ENCODE measurements at regions not wholly inside any gene's neighbourhood (a gene's known extent, or its start where the extent isn't known, plus 50 kb on each side); places are given as distances from the start of the nearest gene placed in this dataset.
"Not testable (repeated sequence)": the region's sequence is repeated elsewhere in the genome, so short reads cannot be mapped to it uniquely, and the experiment has no call there.

DNA sequence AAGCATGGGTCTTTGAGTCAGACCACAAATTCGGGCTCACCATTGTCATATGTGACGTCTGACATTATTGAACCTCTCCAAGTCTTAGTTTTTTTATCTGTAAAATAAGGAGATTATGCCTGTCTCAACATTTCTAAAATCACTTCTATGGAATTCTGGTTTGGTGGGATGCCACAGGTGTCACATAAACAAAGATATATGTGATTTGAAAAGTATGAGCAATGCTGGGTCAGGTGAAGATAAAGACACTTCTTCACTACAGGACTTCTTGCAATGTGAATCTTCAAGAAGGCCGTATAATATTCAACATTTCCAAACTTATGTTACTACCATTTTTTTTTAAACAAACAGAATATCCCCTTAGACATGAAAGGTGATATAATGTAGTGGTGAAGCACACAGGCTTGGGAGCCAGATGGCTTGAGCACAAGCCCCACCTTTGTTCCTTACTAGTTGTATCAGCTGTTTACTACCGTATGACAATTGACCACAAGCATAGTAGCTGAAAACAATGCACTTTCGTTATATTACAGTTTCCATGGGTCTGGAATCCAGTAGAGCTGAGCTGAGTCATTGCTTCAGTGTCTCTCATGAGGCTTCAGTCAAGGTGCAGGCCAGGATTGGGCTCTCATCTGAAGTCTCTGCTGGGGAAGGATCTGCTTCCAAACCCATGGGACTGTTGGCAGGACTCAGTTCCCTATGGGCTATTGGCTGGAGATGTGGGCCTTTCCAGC is 87.7 kb downstream of the UTP18 start:
- no peak for DNase-seq

DNA sequence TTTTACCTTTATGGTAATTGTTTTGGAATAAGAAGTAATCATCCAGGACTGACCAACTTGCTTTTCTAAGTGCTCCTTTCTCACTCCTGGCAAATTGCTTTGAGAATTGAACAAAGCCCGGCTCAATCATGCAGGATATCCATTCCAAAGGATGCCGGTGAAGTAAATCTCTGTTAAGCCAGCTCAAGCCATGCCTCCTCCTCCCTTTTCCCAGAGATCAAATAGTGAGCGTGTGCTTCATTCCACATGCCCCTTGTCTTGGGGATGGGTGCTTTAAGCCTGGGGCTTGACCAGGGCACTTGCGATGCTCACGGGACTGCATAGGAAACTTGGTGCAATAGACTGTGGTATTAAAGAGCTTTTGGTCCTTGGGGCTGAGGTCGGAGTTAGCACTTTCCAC is 90.7 kb downstream of the UTP18 start:
- DNase-seq, result no peak

DNA sequence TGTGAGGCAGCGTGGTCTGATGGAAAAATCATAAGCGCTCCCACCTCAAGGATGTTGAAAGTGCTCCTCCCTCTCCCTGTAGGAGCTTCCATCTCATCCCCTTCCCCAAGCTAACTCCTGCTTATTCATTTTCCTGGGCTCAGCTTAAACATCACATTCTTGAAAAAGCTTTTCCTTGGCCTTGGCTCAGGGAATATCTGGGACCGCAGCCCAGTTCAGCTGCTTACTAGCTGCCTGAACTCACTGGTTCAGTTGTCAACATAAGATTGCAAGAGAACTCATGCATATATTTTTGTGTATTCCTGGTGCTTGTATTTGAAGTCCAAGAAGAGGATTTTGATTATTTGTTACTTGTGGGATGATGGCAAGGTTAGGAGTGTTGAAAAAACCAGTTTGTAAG is 91.5 kb downstream of the UTP18 start:
- DNase-seq, result peak; percentile 93

DNA sequence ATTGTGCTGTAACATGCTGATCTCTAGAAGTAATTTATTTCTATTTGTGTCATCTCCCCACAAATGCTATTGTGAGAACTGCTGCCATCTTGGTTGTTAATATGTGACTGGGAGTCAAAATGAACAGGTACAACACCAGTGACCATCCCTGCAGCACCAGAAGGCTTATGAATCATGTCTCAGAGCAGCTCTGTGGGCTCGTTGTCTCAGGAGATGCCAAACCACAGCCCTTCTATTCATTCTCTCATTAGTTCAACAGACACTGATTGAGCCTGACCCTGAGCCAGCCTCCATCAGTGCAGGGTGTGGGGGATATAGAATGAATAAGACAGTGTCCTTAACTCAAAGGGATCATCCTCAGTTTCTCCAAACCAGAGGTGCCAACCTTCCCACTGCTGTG is 92.5 kb downstream of the UTP18 start:
- no peak for DNase-seq

DNA sequence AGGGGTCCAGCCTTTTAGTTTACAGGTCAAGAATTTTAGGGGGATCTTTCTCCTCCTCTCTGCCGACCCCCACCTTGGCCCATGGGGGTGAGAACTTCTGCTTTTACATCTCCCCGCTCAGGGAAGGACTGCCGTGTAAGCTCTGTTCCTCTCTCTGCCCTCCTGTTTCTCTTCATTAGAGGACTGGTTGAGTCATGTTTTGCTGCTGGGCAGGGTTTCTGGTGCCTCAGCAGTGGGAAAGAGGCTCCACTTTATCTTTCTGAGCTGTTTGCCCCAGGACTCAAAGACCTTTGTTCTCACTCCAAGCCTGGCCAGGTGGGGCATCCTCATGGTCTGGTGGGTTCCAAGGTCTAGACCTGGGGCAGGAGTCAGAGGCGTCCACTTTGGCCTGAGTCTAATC is 93.0 kb downstream of the UTP18 start:
- no peak for DNase-seq

- no peak for DNase-seq
Measured at GRCh38 chr17:51354936-51355335, 94.6 kb downstream of the UTP18 start.

- peak; percentile 30 for DNase-seq
Measured at GRCh38 chr17:51355441-51356410, 95.4 kb downstream of the UTP18 start.

DNA sequence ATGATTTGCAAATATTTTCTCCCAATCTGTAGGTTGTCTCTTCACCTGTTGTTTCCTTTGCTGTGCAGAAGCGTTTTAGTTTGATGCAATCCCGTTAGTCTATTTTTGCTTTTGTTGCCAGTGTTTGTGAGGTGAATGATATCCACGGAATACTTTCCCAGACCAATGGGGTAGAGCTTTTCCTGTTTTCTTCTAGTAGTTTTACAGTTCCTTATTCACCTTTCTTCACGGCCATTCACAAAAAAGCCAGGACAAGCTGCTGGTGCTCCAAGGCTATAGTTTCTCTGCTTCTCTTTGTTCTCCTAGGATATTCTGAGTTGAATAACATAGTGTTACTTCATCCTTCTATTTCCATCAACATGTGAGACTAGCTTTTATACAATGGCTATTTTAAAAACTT is 98.7 kb downstream of the UTP18 start:
- no peak for DNase-seq

GRCh38 chr17:51362811-51363585 is 102.7 kb downstream of the UTP18 start:
- DNase-seq, result no peak

- no peak for DNase-seq
Measured at GRCh38 chr17:51365090-51365489, 104.7 kb downstream of the UTP18 start.

DNA sequence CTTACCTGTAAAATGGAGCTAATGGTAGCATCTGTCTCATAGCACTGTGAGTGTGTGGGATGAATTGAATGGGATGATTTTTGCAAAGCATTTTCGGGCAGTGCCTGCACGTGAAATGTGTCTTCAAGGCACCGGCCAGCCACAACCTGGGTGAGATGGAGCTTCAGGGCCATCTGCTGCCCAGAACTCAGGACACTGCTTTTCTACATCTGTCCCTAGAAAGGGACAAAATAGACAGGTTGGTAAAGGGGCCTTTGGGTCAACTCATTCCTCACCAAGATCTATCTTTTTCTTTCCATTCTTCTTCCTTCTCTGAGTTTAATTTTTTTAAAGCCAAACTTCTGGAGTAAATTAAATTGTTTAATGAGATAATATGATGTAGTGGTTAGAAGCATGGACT is 106.5 kb downstream of the UTP18 start:
- no peak for DNase-seq

GRCh38 chr17:51367836-51368235 is 107.5 kb downstream of the UTP18 start:
- DNase-seq, result not testable (repeated sequence)

GRCh38 chr17:51371732-51372151 is 111.4 kb downstream of the UTP18 start:
- peak; percentile 62 for DNase-seq

DNA sequence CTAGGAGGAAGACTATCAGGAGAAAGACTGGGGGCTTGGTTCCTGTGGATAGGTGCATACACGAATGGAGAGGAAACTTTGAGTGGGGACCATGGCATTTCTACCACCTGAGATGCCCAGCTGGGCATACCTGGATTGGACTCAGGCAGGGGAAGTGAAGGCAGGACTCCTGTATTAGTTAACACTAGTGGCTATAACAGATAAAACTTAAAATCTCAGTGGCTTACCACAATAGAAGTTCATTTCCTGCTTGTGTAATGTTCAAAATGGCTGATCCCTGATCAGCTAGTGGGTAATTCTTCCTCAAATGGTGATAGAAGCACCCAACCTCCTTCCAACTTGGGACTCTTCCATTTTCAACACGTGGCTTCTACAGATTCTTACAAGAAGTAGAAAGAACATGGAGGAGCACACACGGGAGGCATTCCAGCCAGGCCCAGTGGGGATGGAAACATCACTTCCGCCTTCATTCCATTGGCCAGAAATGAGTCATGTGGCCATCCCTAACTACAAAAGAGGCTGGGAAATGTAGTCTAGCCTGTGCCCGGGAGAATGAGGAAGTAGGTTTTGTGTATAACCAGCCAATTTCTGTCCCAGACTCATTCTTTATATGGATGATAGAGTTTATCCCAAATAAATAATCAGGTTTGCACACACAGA is 112.1 kb downstream of the UTP18 start:
- DNase-seq, result no peak

DNA sequence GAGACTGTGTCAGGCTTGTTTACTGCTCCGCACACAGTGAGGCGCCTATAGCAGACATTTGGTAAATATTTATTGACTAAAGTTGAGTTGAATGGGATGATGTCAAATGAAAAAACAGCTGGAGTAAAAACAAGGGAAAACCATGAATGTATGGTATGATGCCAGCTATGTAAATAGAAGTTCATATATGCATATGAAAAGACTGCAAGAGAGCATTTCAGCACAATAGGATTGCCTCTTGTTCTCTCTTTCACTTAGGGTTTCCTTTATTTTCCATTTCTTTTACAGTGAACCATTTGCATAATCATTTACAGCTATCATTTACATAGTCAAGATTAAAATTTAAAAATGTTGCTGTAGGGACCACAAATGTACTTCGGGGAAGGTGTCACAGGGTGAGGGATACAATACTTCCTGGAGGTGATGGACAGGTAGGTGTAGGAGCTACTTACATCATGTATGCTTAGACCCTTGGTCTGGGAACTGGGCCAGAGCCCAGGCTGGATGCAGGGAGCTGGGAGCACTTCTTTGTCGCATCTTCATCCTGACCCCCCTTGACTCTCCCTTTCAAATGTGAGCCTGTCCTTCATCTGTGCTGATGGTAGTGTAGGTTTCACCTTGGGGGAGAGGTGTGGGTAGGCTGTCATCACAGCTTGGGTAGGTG is 113.3 kb downstream of the UTP18 start:
- DNase-seq, result no peak

DNA sequence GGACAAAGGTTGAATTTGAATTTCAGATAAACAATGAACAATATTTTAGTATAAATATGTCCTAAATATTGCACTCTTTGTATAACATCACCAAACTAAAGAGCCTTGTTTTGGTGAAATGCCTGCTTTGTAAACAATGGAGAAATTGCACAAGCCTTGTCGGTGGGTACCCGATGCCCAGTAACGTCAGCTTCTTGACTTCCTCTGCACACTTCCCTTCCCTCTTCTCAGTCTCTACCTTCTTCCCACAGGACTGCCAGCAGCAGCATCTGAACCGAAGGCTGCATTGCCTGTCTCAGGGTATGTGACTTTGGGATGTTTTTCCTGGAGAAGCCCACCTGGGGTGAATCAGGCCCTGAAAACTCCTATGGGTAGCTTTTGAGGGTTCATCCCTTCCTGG is 113.9 kb downstream of the UTP18 start:
- DNase-seq, result no peak

DNA sequence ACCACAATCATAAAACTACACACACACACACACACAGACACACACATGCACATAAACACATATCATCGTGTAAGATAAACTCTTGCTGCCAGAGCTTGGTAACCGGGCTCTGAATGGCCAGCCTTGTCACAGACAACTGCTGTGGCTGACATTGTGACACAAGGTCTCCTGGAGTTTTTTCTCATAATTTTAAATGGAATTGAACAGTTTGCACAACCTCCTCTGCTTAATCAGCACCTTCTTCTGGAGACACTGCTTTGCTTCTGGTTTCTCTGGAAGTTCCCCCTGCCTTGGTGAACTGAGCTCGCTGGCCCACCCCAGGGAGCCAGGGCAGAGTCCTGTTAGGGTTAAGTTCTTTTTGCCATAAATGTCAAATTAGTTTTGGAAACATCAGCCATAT is 115.4 kb downstream of the UTP18 start:
- DNase-seq, result no peak

- DNase-seq, result no peak
Measured at GRCh38 chr17:51376739-51377138, 116.4 kb downstream of the UTP18 start.

DNA sequence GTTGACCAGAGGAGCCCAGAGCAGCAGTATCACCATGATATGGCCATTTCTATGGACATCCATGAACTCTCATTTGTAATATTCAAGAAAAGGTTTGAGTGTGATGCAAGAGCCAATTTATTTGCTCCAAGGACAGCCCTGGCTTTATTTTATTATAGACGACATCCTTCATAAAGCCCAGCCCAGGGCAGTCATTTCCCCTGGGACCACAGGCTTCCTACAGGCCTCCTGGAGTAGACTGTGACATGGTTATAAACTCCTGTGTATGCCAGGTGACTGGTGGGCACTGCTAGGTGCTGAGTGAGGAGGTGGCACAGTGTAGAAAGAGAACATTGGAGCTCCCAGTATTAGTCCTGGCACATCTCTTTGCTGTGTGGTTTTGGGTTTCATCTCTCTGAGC is 120.9 kb downstream of the UTP18 start:
- DNase-seq, result no peak

- DNase-seq, result no peak
Measured at GRCh38 chr17:51385208-51385607, 124.9 kb downstream of the UTP18 start.

GRCh38 chr17:51387582-51387981 is 127.2 kb downstream of the UTP18 start:
- DNase-seq, result no peak

GRCh38 chr17:51387986-51388385 is 127.6 kb downstream of the UTP18 start:
- DNase-seq, result no peak

All from hindlimb muscle (tissue), 1 donor.